Ammon's horn (tissue), 1 donor: ENCODE measurements at regions not wholly inside any gene's neighbourhood (a gene's known extent, or its start where the extent isn't known, plus 50 kb on each side); places are given as distances from the start of the nearest gene placed in this dataset.
A peak's percentile ranks its signal among the peaks of the same experiment; 100 is the strongest.

Experiments
- DNase-seq: peaks from one replicate; pipeline ENCODE4 v3.0.0-alpha.2; 2016; ENCODE audit warnings: low spot score

DNA sequence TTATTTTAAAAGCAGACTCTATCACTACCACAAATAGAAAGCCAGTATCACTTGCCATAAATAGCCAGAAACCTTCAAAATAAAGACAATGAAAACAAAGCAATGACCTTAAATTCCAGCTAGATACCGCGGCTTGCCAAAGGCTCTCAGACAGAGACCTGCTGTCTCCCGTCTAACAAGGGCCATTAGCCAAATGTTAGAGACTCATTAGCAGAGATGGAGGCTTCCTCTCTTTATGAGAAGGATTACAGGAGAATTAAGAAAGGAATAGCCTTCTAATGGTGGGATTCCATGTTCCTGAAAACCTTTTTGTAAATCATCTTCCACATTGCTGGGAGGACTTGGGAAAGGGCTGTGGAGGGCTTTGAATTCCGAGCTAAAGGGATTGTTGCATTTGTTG lies 206.7 kb downstream of the AACS start:
- no peak for DNase-seq

- peak; percentile 45 for DNase-seq
Observed at GRCh38 chr12:125272383-125272933, 207.2 kb downstream of the AACS start.

GRCh38 chr12:125276567-125276966 lies 211.3 kb downstream of the AACS start:
- no peak for DNase-seq

- DNase-seq, result no peak
Observed at GRCh38 chr12:125280482-125281377, 215.5 kb downstream of the AACS start.

DNA sequence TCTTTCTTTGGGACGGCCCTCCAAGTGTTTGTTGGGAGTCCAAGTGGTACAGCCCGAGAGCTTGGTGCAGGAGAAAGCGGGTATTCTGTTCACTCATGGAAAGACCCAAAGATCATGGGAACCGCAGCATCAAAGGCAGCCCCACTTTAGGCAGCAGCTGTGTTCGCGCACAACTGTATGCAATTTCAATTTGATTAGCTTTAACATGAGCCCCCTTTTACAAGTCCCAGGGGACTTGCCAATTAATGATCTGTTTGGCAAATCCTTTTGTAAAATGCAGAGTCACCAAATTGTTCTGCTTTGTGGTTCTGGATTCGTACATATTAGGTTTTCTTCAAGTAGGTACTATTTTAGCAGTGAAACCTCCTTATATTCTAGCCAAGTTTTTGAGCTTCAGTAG lies 217.7 kb downstream of the AACS start:
- no peak for DNase-seq

GRCh38 chr12:125283521-125283920 lies 218.3 kb downstream of the AACS start:
- DNase-seq, result no peak

GRCh38 chr12:125284087-125284486 lies 218.9 kb downstream of the AACS start:
- no peak for DNase-seq

DNA sequence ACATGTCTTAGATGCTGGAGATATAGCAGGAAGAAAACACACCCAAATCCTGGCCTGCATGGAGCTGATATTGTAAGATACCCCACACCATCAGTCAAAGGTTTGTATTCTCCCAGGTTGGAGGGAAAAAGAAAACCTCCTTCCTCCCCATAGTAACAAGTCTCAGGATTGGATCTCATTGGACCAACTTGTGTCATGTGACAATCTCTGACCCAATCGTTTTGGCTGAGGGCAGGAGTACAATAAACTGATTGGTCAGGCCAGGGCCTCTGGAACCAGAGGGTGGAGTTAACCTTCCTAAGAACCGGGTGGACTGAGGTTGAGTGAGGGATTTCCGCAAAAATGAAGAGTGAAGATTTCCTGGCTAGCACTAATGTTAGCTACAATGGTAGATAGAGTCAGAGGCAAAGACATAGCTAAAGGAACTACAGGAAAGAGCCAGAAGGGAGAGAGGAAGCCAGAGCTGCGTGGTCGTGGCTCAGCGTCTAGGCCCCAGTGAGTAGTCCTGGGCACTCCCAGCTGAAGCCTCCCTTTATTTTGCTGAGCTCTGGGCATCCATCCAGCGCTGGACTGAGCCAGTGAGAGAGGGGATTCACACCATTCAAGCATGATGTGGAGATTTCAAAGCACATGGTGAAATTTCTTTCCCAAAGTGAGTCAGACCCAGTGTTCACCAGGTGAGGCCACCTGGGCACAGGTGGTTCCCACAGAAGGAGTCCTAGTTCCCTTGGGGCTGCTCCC lies 219.9 kb downstream of the AACS start:
- no peak for DNase-seq

DNA sequence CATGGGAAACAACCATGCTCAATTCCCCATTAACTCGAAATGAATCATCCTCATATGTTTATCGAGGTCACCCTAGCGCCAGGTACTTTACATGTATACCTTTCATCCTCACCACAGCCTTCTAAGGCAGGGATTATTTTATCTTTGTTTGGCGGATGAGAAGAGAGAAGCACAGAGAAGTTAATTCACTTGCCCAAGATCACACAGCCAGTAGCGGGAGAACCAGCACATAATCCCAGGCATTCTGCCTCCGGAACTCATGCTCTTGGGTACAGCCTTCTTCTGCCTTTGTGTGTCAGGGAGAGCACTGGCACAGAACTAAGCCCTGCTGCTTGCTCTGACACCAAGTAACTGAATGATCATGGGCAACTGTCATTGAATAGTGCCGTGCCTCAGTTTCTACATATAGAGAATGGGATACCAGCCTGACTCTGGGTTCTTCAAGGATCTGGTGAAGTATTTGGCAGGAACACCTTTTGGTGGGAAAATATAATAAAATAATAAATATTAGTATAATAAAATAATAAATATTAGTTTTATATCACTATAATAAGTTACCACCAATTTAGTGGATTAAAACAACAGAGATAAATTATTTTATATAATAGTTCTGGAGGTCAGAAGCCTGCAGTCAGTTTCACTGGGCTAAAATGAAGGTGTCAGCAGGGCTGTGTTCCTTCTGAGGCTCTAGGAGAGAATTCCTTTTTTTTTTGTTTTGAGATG lies 220.9 kb downstream of the AACS start:
- DNase-seq, result no peak

DNA sequence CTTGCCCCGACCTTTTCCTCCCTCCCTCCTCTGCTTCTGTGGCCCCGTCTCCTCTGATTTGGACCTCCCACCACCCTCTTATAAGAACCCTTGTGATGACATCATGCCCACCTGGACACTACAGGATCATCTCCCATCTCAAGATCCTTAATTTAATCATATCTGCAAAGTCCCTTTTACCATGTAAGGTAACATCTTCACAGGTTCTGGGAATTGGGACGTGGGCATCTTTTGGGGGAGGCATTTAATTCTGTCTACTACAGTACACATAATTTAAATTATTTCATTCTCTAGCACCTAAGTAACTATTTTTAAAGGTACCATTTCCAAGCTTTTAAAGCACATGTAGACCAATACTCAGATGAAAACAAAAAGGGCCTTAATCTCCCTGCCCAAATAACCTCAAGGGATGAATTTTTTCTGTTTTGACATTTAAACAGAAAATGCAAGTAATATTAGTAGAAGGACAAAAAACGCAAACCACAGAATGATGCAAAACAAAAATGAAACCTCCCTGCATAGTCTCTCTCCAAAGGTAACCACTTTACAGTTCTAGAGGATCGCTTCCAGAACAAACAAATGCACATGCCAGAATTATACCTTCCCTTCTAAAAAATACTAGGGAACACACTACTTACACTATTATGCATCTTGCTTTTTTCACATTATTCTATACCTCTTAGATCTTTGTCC lies 222.1 kb downstream of the AACS start:
- no peak for DNase-seq

- DNase-seq, result no peak
Observed at GRCh38 chr12:125288931-125289928, 224.0 kb downstream of the AACS start.

DNA sequence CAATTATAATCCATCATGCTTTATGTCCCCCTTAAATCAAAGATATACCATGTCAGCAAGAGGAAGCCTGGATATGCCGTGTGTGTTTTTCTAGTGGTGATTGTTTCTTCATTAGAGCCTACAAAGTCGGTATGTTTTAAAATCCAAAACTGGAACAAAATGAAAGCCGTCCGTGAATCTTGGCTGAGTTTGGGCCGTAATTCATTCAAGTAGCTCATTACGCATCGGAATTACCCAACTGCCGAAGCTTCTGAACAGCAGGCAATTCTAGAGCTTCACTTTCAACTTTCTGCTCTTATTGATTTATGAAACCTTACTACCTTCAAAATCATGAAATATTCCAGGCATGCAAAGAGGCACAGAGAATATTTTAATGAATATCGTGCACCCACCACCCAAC lies 224.7 kb downstream of the AACS start:
- peak; percentile 50 for DNase-seq

DNA sequence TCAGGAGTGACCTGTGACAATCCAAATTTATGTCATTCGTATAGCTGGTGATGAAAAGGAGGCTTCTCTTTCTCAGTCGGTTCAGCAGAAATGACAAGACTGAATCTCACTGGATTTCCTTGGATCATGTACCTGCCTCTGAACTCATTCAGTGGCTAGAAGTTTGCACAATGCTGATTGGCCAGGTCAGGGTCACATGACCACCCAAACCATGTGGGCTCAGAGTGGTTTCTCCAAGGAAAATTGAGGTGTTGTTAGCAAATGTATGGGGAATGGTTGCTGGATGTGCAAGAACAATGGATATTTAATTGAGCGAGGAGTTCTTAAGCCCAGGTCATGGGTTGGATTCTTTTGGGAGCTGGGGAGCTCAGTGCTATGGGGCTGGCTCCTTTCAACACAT lies 227.5 kb downstream of the AACS start:
- DNase-seq, result no peak

- no peak for DNase-seq
Observed at GRCh38 chr12:125295550-125295949, 230.3 kb downstream of the AACS start.

DNA sequence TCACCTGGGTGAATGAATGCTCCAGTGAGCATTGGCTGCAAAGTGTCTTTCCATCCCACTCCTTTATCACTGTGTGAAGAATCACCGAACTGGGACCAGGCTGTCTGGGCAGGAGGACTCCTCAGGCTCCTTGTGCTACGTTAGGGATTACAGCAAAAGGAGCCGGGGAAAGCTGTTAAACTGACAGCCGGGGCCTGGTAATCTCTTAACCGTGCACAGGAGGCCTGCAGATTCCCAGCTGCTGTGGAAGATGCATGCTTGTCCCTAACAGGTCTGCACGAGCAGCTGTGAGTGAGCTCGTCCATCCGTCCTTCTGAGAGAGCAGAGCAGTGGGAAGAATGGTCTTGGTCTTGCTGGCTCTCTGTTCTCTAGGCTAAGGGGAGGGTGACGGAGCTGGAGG lies 231.5 kb downstream of the AACS start:
- no peak for DNase-seq

DNA sequence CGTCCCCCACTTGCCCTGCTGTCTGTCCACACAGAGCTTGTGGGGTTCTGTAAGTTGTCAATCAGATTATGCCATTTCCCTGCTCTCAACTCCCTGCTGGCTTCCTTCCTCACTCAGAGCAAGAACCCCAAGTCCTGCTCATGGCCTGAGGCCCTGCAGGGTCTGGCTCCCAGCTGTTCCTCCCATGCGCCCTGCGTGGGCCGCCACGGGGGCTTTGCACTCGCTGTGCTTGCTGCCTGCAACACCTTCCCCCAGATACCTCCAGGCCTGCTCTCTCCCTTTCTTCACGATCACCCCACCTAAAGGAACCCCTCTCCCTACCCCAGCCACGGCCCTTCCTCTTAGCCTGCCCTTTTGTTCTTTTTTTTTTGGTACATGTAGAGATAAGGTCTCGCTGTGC lies 234.6 kb downstream of the AACS start:
- DNase-seq, result no peak

DNA sequence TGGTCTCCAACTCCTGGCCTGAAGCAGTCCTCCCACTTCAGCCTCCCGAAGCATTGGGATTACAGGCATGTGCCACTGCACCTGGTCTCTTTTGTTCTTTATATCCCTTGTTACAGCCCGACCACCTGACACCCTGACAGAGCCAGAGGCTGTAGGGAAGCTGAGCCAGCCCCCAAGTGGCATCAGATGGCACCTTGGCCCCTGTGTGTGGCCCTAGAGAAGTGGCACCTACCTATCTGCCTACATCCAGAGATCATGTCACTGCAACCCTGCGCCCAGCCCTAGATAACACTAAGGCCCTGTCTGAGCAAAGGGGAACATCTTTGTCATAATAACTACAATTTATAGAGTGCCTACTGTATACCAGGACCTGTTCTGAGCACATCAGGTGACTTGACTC lies 235.0 kb downstream of the AACS start:
- no peak for DNase-seq

GRCh38 chr12:125303337-125303736 lies 238.1 kb downstream of the AACS start:
- DNase-seq, result no peak

DNA sequence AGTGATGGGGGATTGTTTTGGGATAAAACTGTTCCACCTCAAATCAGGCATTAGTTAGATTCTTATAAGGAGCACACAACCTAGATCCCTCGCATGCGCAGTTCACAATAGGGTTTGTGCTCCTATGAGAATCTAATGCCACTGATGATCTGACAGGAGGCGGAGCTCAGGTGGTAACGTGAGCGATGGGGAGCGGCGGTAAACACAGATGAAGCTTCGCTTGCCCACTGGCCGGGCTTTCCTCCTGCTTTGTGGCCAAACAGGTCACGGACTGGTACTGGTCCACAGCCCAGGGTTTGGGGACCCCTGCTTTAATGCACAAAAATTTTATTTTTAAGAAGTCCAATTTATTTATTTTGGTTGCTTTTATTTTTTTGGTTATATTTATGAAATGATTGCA lies 238.8 kb downstream of the AACS start:
- no peak for DNase-seq

- no peak for DNase-seq
Observed at GRCh38 chr12:125305231-125305630, 240.0 kb downstream of the AACS start.

DNA sequence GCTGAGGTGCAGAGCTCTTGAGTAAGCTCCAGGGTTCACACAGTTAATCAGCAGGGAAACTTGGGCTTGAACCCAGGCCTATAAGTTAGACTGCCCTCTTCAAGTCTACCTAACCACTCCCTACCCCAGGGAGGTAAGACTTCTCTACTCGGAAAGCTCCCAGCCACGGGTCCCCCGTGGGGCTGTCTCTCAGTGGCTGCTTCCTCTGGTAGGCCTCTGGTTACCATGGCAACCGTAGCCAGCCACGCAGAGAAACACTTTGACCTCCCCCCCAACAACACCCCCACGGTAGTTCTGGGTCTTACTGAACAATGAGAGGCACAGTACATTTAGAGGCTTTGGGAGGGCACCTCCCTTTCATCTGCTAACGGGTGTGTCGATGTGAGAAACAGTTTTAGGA lies 245.2 kb downstream of the AACS start:
- no peak for DNase-seq
